ENCODE measurements at regions not wholly inside any gene's neighbourhood (a gene's known extent, or its start where the extent isn't known, plus 50 kb on each side); places are given as distances from the start of the nearest gene placed in this dataset.

DNA sequence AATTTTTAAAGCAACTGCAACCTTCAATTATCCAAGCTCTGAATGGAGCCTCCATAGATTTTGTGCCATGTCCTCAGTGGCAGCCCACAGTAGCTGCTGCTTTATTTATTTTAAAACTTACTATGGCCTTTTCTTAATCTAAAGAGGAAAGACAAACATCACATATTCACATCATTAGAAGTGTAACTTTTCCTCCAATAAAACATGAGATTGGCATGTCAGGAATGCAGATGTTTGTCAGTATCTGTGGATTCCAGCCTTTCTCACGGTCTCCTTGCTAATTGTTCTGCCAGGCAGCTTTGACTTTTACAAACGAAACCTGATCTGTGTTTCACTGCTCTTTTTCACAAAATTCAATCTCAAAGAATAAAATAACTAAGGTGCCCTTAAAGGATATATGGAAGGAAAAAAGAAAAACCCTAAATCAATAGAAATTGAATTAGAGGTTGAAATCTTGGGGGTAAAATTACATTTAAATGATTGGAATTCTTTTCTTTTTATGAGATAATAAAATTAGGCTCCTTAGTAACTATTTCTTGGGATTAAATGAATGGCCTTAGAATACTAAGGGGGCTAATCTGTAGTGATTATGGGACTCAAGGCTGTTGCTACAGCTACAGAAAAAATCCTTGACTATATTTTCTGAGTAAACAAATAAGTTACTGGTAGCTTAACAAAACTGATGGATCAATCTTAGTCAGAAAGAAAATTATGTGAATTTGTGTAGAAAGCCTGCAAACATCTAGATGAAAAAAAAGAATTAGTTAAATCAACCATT is 151.3 kb downstream of the RTL9 start:
- Histone ChIP-seq H3K27ac (ENCODE audit: low read depth in 1 of 2, low read length in 2 of 2) (no peak overlapping the region), H3K9me3 (ENCODE audit: control insufficient read depth in 1 of 2, insufficient read depth in 1 of 2, low read length in 2 of 2) (no peaks in the 10 kb centered on the region), H3K4me1 (ENCODE audit: insufficient read depth, low read length) (no peaks in the 10 kb centered on the region), H3K4me3 (ENCODE audit: low read length) (no peak overlapping the region), H3K27me3 (ENCODE audit: control insufficient read depth in 1 of 2, insufficient read depth in 2 of 2, low read length in 2 of 2) (no peaks in the 10 kb centered on the region), H3K36me3 (ENCODE audit: insufficient read depth, low read length) (no peaks in the 10 kb centered on the region)
- DNase-seq: no peak
- no peak for ATAC-seq (ENCODE audit: poor library complexity)
- Mint-ChIP-seq H3K4me3 (no peak overlapping the region), H3K27ac (no peak overlapping the region), H3K27me3 (no peaks in the 10 kb centered on the region), H3K9me3 (no peaks in the 10 kb centered on the region), H3K4me1 (ENCODE audit: low read depth) (no peaks in the 10 kb centered on the region), H3K36me3 (ENCODE audit: low read depth) (no peaks in the 10 kb centered on the region)
- intact Hi-C loops (cut with DNase I, micrococcal nuclease): no loop called here
- TF ChIP-seq, protein P1, sequence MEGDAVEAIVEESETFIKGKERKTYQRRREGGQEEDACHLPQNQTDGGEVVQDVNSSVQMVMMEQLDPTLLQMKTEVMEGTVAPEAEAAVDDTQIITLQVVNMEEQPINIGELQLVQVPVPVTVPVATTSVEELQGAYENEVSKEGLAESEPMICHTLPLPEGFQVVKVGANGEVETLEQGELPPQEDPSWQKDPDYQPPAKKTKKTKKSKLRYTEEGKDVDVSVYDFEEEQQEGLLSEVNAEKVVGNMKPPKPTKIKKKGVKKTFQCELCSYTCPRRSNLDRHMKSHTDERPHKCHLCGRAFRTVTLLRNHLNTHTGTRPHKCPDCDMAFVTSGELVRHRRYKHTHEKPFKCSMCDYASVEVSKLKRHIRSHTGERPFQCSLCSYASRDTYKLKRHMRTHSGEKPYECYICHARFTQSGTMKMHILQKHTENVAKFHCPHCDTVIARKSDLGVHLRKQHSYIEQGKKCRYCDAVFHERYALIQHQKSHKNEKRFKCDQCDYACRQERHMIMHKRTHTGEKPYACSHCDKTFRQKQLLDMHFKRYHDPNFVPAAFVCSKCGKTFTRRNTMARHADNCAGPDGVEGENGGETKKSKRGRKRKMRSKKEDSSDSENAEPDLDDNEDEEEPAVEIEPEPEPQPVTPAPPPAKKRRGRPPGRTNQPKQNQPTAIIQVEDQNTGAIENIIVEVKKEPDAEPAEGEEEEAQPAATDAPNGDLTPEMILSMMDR (IDR thresholded peaks at IDR 0.05): no peak
- ChIA-PET POLR2A (no interaction called here), CTCF (no interaction called here)

DNA sequence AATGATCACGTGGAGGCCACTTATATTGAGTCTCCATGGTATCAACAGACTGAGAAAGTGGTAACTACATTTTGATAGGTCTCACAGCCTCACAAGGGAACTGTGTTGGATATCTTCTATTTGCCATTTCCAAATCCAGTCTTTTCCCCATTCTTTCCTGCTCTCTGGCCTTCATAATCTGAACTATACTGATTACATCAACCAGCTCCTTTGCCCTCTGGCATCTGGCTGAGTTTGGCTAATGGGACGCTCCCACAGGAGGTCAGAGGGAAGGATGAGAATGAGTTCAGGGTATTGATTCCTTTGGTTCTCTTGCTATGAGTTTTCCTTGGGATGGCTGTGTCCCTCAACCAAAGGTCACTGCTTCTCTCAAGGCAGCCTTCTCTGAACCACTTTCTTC is 152.6 kb downstream of the RTL9 start:
- TF ChIP-seq, protein P1 (IDR thresholded peaks at IDR 0.05): no peak
- DNase-seq: no peak
- Histone ChIP-seq H3K36me3 (ENCODE audit: insufficient read depth, low read length) (no peaks in the 10 kb centered on the region), H3K27me3 (ENCODE audit: control insufficient read depth in 1 of 2, insufficient read depth in 2 of 2, low read length in 2 of 2) (no peaks in the 10 kb centered on the region), H3K27ac (ENCODE audit: low read depth in 1 of 2, low read length in 2 of 2) (no peak overlapping the region), H3K4me3 (ENCODE audit: low read length) (no peak overlapping the region), H3K9me3 (ENCODE audit: control insufficient read depth in 1 of 2, insufficient read depth in 1 of 2, low read length in 2 of 2) (no peaks in the 10 kb centered on the region), H3K4me1 (ENCODE audit: insufficient read depth, low read length) (no peaks in the 10 kb centered on the region)
- H3K4me1 Mint-ChIP-seq (ENCODE audit: low read depth): no peaks in the 10 kb centered on the region
- ChIA-PET POLR2A (no interaction called here), CTCF (no interaction called here)
- no peak overlapping the region for H3K4me3 Mint-ChIP-seq
- H3K36me3 Mint-ChIP-seq (ENCODE audit: low read depth): no peaks in the 10 kb centered on the region
- no peak overlapping the region for H3K27ac Mint-ChIP-seq
- H3K27me3 Mint-ChIP-seq: no peaks in the 10 kb centered on the region
- no peak for ATAC-seq (ENCODE audit: poor library complexity)
- no peaks in the 10 kb centered on the region for H3K9me3 Mint-ChIP-seq
- intact Hi-C loops (cut with DNase I, micrococcal nuclease): no loop called here

- no peak overlapping the region for H3K4me3 Mint-ChIP-seq
- H3K4me1 Mint-ChIP-seq (ENCODE audit: low read depth): no peaks in the 10 kb centered on the region
- ATAC-seq (ENCODE audit: poor library complexity): no peak
- Histone ChIP-seq H3K36me3 (ENCODE audit: insufficient read depth, low read length) (no peaks in the 10 kb centered on the region), H3K9me3 (ENCODE audit: control insufficient read depth in 1 of 2, insufficient read depth in 1 of 2, low read length in 2 of 2) (no peaks in the 10 kb centered on the region), H3K4me3 (ENCODE audit: low read length) (no peak overlapping the region), H3K27ac (ENCODE audit: low read depth in 1 of 2, low read length in 2 of 2) (no peak overlapping the region), H3K27me3 (ENCODE audit: control insufficient read depth in 1 of 2, insufficient read depth in 2 of 2, low read length in 2 of 2) (no peaks in the 10 kb centered on the region), H3K4me1 (ENCODE audit: insufficient read depth, low read length) (no peaks in the 10 kb centered on the region)
- intact Hi-C loops (cut with DNase I, micrococcal nuclease): no loop called here
- no peak overlapping the region for H3K27ac Mint-ChIP-seq
- ChIA-PET CTCF (no interaction called here), POLR2A (no interaction called here)
- TF ChIP-seq, protein P1 (IDR thresholded peaks at IDR 0.05): no peak
- H3K9me3 Mint-ChIP-seq: no peaks in the 10 kb centered on the region
- no peaks in the 10 kb centered on the region for H3K36me3 Mint-ChIP-seq (ENCODE audit: low read depth)
- no peak for DNase-seq
- H3K27me3 Mint-ChIP-seq: no peaks in the 10 kb centered on the region
These were observed 153.7 kb downstream of the RTL9 start for GRCh38 chrX:110512341-110512740.

Measured in CD4-positive, alpha-beta T cell (primary cell).